ENCODE measurements at regions not wholly inside any gene's neighbourhood (a gene's known extent, or its start where the extent isn't known, plus 50 kb on each side); places are given as distances from the start of the nearest gene placed in this dataset.

GRCh38 chr12:95390932-95391331, 83.0 kb upstream of the METAP2 start:
- no peaks in the 10 kb centered on the region for H3K4me1 ChIP-seq (ENCODE audit: control insufficient read depth in 1 of 2, insufficient read depth in 2 of 2, low read depth in 1 of 2, low read length in 1 of 2)
- POLR2A ChIA-PET: no interaction called here
- no peak overlapping the region for H3K27ac ChIP-seq (ENCODE audit: low read depth in 2 of 2, low read length in 1 of 2)
- WGBS (ENCODE audit: low lambda C conversion rate): 42% methylated on average over 3 of the region's 3 CpGs
- no peak overlapping the region for H3K4me3 ChIP-seq (ENCODE audit: low read depth in 2 of 2, low read length in 1 of 2)
- H4K20me1 ChIP-seq (ENCODE audit: insufficient read depth): no peaks in the 10 kb centered on the region
- no peak for DNase-seq
- no peaks in the 10 kb centered on the region for H3K9me2 ChIP-seq
- no peaks in the 10 kb centered on the region for H3F3A ChIP-seq (replicated peaks; ENCODE audit: insufficient read depth)
- no peak overlapping the region for H3K9ac ChIP-seq
- no peak overlapping the region for H2AFZ ChIP-seq (ENCODE audit: low read depth)
- no peaks in the 10 kb centered on the region for H3K27me3 ChIP-seq (ENCODE audit: insufficient read depth)
- no peak overlapping the region for H3K4me2 ChIP-seq
- no peaks in the 10 kb centered on the region for H3K36me3 ChIP-seq (replicated peaks in 1 of 2; ENCODE audit: control insufficient read depth in 1 of 2, insufficient read depth in 2 of 2, low read length in 1 of 2)
- TF ChIP-seq MXI1 (IDR thresholded peaks at IDR 0.05; ENCODE audit: low read depth, low read length) (no peak), RAD21 (IDR thresholded peaks at IDR 0.05; ENCODE audit: low read length) (no peak), MAX (IDR thresholded peaks at IDR 0.05; ENCODE audit: low read depth) (no peak), JUND (IDR thresholded peaks at IDR 0.05) (no peak), RXRA (IDR thresholded peaks at IDR 0.05; ENCODE audit: borderline replicate concordance, low read depth) (no peak), USF2 (IDR thresholded peaks at IDR 0.05; ENCODE audit: borderline replicate concordance, low read depth, low read length) (no peak), GATA2 (CRISPR knock-in tag; IDR thresholded peaks at IDR 0.05) (no peak), RCOR1 (IDR thresholded peaks at IDR 0.05; ENCODE audit: low read length) (no peak), FOSL2 (IDR thresholded peaks at IDR 0.05; ENCODE audit: borderline replicate concordance, low read depth) (no peak), USF1 (IDR thresholded peaks at IDR 0.05; ENCODE audit: borderline replicate concordance, low read depth) (no peak), ELF1 (IDR thresholded peaks at IDR 0.05) (no peak), GABPA (IDR thresholded peaks at IDR 0.05; ENCODE audit: low read depth) (no peak), ZBTB33 (IDR thresholded peaks at IDR 0.05; ENCODE audit: borderline replicate concordance, low read depth) (no peak), TEAD4 (IDR thresholded peaks at IDR 0.05; ENCODE audit: borderline replicate concordance, insufficient read depth) (no peak), MEF2A (IDR thresholded peaks at IDR 0.05; ENCODE audit: borderline replicate concordance, low read depth) (no peak), REST (IDR thresholded peaks at IDR 0.05; ENCODE audit: low read depth, low read length) (no peak), EP300 (IDR thresholded peaks at IDR 0.05; ENCODE audit: borderline replicate concordance in 1 of 2, low read depth in 1 of 2, low read length in 1 of 2) (no peak)
- peaks cover 4% of the 10 kb centered on the region; the same call in 1 of the 2 replicates for H3K9me3 ChIP-seq
- CTCF ChIA-PET: interaction anchor here (0.5 kb wide), 1 partner anchor 11 kb away, joined by 3 read pairs; no protein-coding TSS in a partner anchor
- H3K79me2 ChIP-seq (ENCODE audit: insufficient read depth): no peaks in the 10 kb centered on the region

Data from SK-N-SH (cell line).